IMR-90 (cell line): ENCODE measurements at regions not wholly inside any gene's neighbourhood (a gene's known extent, or its start where the extent isn't known, plus 50 kb on each side); places are given as distances from the start of the nearest gene placed in this dataset.

Experiments
- ATAC-seq: fragments of 200-7000 bp; cut with Tn5 transposase; 2 replicates; pipeline ENCODE4 v1.9.1; 2020; ENCODE audit warnings: low read depth, mild to moderate bottlenecking, moderate library complexity
- BruUV-seq: library from RNA; stranded (reverse); fragments of 400-500 nt; replicated peaks from 2 replicates; lab custom pipeline; 2021; lab: Mats Ljungman, UMichigan
- CTCF ChIA-PET: fragments of 300-600 bp; formaldehyde crosslinking; extraction: SDS; loops from one replicate; lab custom pipeline; 2021; ENCODE audit warnings: antibody characterized with exemption; lab: Yijun Ruan, JAX
- POLR2A ChIA-PET: fragments of 300-600 bp; sonication (Branson Sonifier 250); formaldehyde crosslinking; loops from one replicate; lab custom pipeline; 2022; ENCODE audit warnings: antibody characterized with exemption; ENCODE audit not compliant: unreplicated experiment; lab: Charles Lee
- DNase-seq: peaks from one replicate; pipeline ENCODE4 v3.0.0; 2013
- H2AFZ ChIP-seq: replicated peaks from 2 replicates; pipeline ENCODE3; 2013; ENCODE audit warnings: low read length, mild to moderate bottlenecking; ENCODE audit not compliant: poor library complexity
- H2AK5ac ChIP-seq: 2 replicates; pipeline ENCODE4 v1.6.1; 2013; ENCODE audit warnings: low read depth, low read length, inconsistent platforms
- H2AK9ac ChIP-seq: replicated peaks from 2 replicates; pipeline ENCODE3; 2013; ENCODE audit warnings: mild to moderate bottlenecking, low read depth, low read length, moderate library complexity; ENCODE audit not compliant: poor library complexity
- H2BK120ac ChIP-seq: 2 replicates; pipeline ENCODE4 v1.6.1; 2013; ENCODE audit warnings: low read depth, low read length, inconsistent platforms
- H2BK15ac ChIP-seq: 3 replicates; pipeline ENCODE4 v1.6.1; 2013; ENCODE audit warnings: low read depth, low read length, inconsistent platforms
- H2BK20ac ChIP-seq: 2 replicates; pipeline ENCODE4 v1.6.1; 2013; ENCODE audit warnings: low read depth, mild to moderate bottlenecking, inconsistent platforms, low read length, moderate library complexity
- H2BK5ac ChIP-seq: 2 replicates; pipeline ENCODE4 v1.6.1; 2013; ENCODE audit warnings: mild to moderate bottlenecking, low read depth, low read length, inconsistent platforms; ENCODE audit not compliant: poor library complexity, severe bottlenecking
- H3K14ac ChIP-seq: replicated peaks from 2 replicates; pipeline ENCODE4 v1.6.1; 2013; ENCODE audit warnings: low read depth, low read length, inconsistent platforms
- H3K18ac ChIP-seq: 2 replicates; pipeline ENCODE4 v1.6.1; 2013; ENCODE audit warnings: low read depth, low read length, control low read depth
- H3K23ac ChIP-seq: 2 replicates; pipeline ENCODE4 v1.6.1; 2013; ENCODE audit warnings: low read depth, low read length, inconsistent platforms
- H3K27ac ChIP-seq: 2 replicates; pipeline ENCODE4 v1.5.1; 2013; ENCODE audit warnings: mild to moderate bottlenecking, control low read depth, low read length; ENCODE audit not compliant: insufficient read depth
- H3K27me3 ChIP-seq: 2 replicates; pipeline ENCODE4 v1.6.1; 2013; ENCODE audit warnings: low read length; ENCODE audit not compliant: control insufficient read depth, insufficient read depth
- H3K36me3 ChIP-seq: 2 replicates; pipeline ENCODE4 v1.6.1; 2013; ENCODE audit warnings: low read length, mixed read lengths; ENCODE audit not compliant: control insufficient read depth, insufficient read depth
- H3K4ac ChIP-seq: 2 replicates; pipeline ENCODE4 v1.6.1; 2013; ENCODE audit warnings: low read depth, low read length, inconsistent platforms
- H3K4me1 ChIP-seq: 2 replicates; pipeline ENCODE4 v1.6.1; 2013; ENCODE audit warnings: low read length, mixed read lengths; ENCODE audit not compliant: control insufficient read depth, insufficient read depth
- H3K4me2 ChIP-seq: 2 replicates; pipeline ENCODE4 v1.6.1; 2013; ENCODE audit warnings: low read depth, mild to moderate bottlenecking, control low read depth, low read length, moderate library complexity
- H3K4me3 ChIP-seq: 2 replicates; pipeline ENCODE4 v1.5.1; 2013; ENCODE audit warnings: low read depth, mild to moderate bottlenecking, control low read depth, low read length, moderate library complexity; ENCODE audit not compliant: insufficient read depth
- H3K56ac ChIP-seq: 2 replicates; pipeline ENCODE4 v1.6.1; 2013; ENCODE audit warnings: low read length, inconsistent platforms; ENCODE audit not compliant: insufficient read depth; ENCODE audit errors: extremely low read depth
- H3K79me1 ChIP-seq, 2 experiments: 2 replicates each; pipeline ENCODE4 v1.6.1; 2013; ENCODE audit warnings: low read length in 2 of 2, inconsistent platforms in 1 of 2, low read depth in 1 of 2
- H3K9ac ChIP-seq: 2 replicates; pipeline ENCODE4 v1.6.1; 2013; ENCODE audit warnings: low read depth, low read length, control low read depth
- H3K9me1 ChIP-seq: 2 replicates; pipeline ENCODE4 v1.6.1; 2013; ENCODE audit warnings: low read length, inconsistent platforms; ENCODE audit not compliant: insufficient read depth
- H3K9me3 ChIP-seq: 2 replicates; pipeline ENCODE4 v1.6.1; 2013; ENCODE audit warnings: low read length; ENCODE audit not compliant: control insufficient read depth, insufficient read depth
- H4K20me1 ChIP-seq: 2 replicates; pipeline ENCODE4 v1.6.1; 2013; ENCODE audit warnings: low read length, inconsistent platforms; ENCODE audit not compliant: insufficient read depth
- H4K5ac ChIP-seq: 2 replicates; pipeline ENCODE4 v1.6.1; 2013; ENCODE audit warnings: mild to moderate bottlenecking, low read depth, low read length, control low read depth
- H4K8ac ChIP-seq, 2 experiments: 2 replicates each; pipeline ENCODE4 v1.6.1; 2013; ENCODE audit warnings: low read depth in 2 of 2, low read length in 2 of 2, control low read depth in 1 of 2, inconsistent platforms in 1 of 2
- H4K91ac ChIP-seq: 2 replicates; pipeline ENCODE4 v1.6.1; 2013; ENCODE audit warnings: low read depth, low read length, inconsistent platforms; ENCODE audit not compliant: insufficient read depth
- BHLHE40 ChIP-seq: fragments of 150-350 bp; IDR thresholded peaks from 2 replicates; pipeline ENCODE4 v1.6.1; 2016; ENCODE audit warnings: mild to moderate bottlenecking, low read depth, low read length
- CEBPB ChIP-seq: IDR thresholded peaks from 2 replicates; pipeline ENCODE4 v1.6.1; 2012; ENCODE audit warnings: low read depth, low read length, improper control_type of control experiment
- CHD1 ChIP-seq: IDR thresholded peaks from 2 replicates; pipeline ENCODE4 v1.6.1; 2012; ENCODE audit warnings: low read depth, low read length, improper control_type of control experiment
- MAZ ChIP-seq: IDR thresholded peaks from 2 replicates; pipeline ENCODE4 v1.6.1; 2012; ENCODE audit warnings: low read depth, mild to moderate bottlenecking, low read length, improper control_type of control experiment, moderate library complexity, borderline replicate concordance
- MXI1 ChIP-seq: IDR thresholded peaks from 2 replicates; pipeline ENCODE4 v1.6.1; 2012; ENCODE audit warnings: low read depth, mild to moderate bottlenecking, low read length, moderate library complexity, borderline replicate concordance
- NFE2L2 ChIP-seq: fragments of 150-350 bp; IDR thresholded peaks from 2 replicates; pipeline ENCODE4 v1.6.1; 2016; ENCODE audit warnings: low read depth, mild to moderate bottlenecking, low read length
- RAD21 ChIP-seq: IDR thresholded peaks from 2 replicates; pipeline ENCODE4 v1.6.1; 2012; ENCODE audit warnings: low read length, improper control_type of control experiment
- RFX5 ChIP-seq: IDR thresholded peaks from 2 replicates; pipeline ENCODE4 v1.8.0; 2012; ENCODE audit warnings: low read depth, mild to moderate bottlenecking, low read length, moderate library complexity
- SMC3 ChIP-seq: fragments of 150-350 bp; IDR thresholded peaks from 2 replicates; pipeline ENCODE4 v1.6.1; 2016; ENCODE audit warnings: low read depth, mild to moderate bottlenecking, antibody characterized with exemption, low read length, moderate library complexity
- WGBS, 2 experiments: methylation state at CpG; one replicate each; pipeline versions ENCODE4 v1.1.5 to v1.1.7; 2013; ENCODE audit warnings: missing lambda C conversion rate in 2 of 2; ENCODE audit not compliant: insufficient read length in 1 of 2; ENCODE audit errors: extremely low coverage in 2 of 2; 5-methylcytosine and 5-hydroxymethylcytosine counted together
- dilution Hi-C: fragments of 300-500 bp; cut with HindIII; formaldehyde crosslinking; loops from one replicate; pipeline ENCODE4 v1.14.3; 2018; ENCODE audit warnings: low sequenced_read_pairs; ENCODE audit not compliant: unreplicated experiment
- in situ Hi-C: fragments of 300-500 bp; cut with MboI; formaldehyde crosslinking; loops from 3 replicates; pipeline ENCODE4 v1.14.3; 2019; ENCODE audit warnings: low sequenced_read_pairs, inconsistent platforms, mixed read lengths
- intact Hi-C: fragments of 100-400 bp; cut with micrococcal nuclease; formaldehyde crosslinking; loops from 2 replicates; pipeline ENCODE4 v1.10.0; 2022
- TF ChIP-seq, protein P1 (sequence below): fragments of 150-350 bp; IDR thresholded peaks from 2 replicates; pipeline ENCODE4 v1.6.1; 2016; ENCODE audit warnings: low read depth, mild to moderate bottlenecking, low read length, moderate library complexity, borderline replicate concordance
- TF ChIP-seq, protein P2 (sequence below): fragments of 150-350 bp; IDR thresholded peaks from 2 replicates; pipeline ENCODE4 v1.6.1; 2017; ENCODE audit warnings: mild to moderate bottlenecking, antibody characterized with exemption, low read length, low read depth

DNA sequence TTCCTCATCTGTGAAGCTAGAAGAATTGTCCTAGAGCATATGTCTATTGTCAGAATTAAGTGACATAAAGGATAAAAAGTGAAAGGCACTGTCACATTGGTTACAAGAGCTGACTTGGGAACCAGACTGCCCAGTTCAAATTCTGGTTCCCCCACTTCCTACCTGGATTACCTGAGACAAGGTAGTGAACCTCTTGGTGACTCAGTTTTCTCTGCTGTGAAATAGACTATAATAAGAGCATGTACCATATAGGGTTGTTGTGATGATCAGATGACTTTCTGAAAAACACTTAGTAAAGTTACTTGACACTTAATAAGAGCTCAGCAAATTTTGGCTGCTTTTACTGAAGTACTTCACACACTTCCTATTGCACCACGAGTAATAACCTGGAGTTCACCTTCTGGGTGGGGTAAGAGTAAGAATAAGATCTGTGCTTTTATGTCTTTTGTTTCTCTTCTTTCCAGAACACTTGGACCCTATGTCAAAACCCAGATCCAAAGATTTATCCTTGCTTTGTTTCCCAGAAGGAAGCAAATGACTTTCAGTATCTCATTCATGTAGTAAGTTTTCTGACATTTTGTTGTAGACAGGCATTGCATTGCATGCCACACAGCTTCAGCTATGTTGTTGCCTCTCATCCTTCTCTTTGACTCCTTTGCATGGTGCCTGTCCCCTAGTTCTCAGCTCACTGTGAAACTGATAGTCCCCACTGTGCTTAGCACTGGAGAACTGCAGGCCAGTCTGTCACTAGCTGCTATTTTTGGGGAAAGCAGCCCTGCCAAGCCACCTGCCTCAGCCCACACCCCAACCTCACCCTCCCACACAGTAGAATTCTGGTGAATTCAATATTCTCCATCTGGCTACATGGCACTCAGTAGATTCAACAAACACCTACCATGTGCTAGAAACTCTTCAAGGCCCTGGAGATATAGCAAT is 121.8 kb upstream of the POU2AF2 start (continued):
- TF ChIP-seq MXI1, result no peak

DNA sequence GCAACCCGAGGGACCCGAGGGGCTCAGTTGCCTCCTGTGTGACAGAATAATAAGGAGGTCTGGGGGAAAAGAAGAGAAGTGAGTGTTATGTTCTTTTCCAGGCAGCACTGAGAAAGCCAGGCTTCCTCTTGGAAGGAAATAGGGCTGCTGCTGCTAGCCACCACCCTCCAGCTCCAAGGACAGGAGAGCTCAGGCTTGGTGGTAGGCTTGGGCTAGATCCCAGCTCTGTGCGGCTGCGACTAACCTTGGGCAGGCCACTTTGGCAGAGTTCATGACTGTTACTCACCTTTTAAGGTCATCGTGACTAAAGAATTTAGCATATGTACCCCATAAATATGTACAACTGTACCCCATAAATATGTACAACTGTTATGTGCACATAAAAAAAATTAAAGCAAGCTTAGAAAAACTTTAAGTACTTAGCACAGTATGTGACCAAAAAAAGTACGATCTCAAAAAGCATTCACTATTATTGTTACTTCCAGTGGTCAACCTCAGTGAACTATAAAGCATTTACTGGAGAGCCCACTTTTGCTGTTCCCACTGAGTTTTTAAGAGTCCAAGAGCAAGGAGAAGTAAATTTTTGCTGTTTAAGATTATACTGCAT is 124.7 kb upstream of the POU2AF2 start:
- Histone ChIP-seq H4K91ac (no peak overlapping the region), H2AFZ (no peak overlapping the region), H3K4me2 (no peak overlapping the region), H3K4me1 (no peaks in the 10 kb centered on the region), H2BK5ac (no peak overlapping the region), H2BK120ac (no peak overlapping the region), H4K8ac (no peak overlapping the region), H2BK20ac (no peak overlapping the region), H3K14ac (no peak overlapping the region), H4K20me1 (no peaks in the 10 kb centered on the region), H3K27me3 (peaks cover 2% of the 10 kb centered on the region), H2BK15ac (no peak overlapping the region), H3K9ac (no peak overlapping the region), H2AK9ac (no peak overlapping the region), H3K23ac (no peak overlapping the region), H3K79me1 (no peaks in the 10 kb centered on the region), H3K4ac (no peak overlapping the region), H2AK5ac (no peak overlapping the region), H3K27ac (no peak overlapping the region), H3K18ac (no peak overlapping the region), H3K56ac (no peak overlapping the region), H3K9me1 (no peaks in the 10 kb centered on the region), H3K36me3 (no peaks in the 10 kb centered on the region), H3K4me3 (no peak overlapping the region), H3K9me3 (no peaks in the 10 kb centered on the region), H4K5ac (no peak overlapping the region)
- ATAC-seq (no peak), DNase-seq (no peak)
- no TSS peak for BruUV-seq
- POLR2A ChIA-PET, result no interaction called here
- intact Hi-C loops (no loop called here), dilution Hi-C loops (no loop called here), in situ Hi-C loops (no loop called here)
- CTCF ChIA-PET, result no interaction called here
- WGBS, 2 experiments, result no CpG with 5 or more reads among the region's 6 CpGs
- TF ChIP-seq MAZ, result no peak
- no peak for TF ChIP-seq CHD1
- TF ChIP-seq NFE2L2, result no peak
- no peak for TF ChIP-seq SMC3
- TF ChIP-seq BHLHE40, result no peak
- TF ChIP-seq, protein P1, sequence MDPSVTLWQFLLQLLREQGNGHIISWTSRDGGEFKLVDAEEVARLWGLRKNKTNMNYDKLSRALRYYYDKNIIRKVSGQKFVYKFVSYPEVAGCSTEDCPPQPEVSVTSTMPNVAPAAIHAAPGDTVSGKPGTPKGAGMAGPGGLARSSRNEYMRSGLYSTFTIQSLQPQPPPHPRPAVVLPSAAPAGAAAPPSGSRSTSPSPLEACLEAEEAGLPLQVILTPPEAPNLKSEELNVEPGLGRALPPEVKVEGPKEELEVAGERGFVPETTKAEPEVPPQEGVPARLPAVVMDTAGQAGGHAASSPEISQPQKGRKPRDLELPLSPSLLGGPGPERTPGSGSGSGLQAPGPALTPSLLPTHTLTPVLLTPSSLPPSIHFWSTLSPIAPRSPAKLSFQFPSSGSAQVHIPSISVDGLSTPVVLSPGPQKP, result no peak
- no peak for TF ChIP-seq CEBPB
- TF ChIP-seq, protein P2, sequence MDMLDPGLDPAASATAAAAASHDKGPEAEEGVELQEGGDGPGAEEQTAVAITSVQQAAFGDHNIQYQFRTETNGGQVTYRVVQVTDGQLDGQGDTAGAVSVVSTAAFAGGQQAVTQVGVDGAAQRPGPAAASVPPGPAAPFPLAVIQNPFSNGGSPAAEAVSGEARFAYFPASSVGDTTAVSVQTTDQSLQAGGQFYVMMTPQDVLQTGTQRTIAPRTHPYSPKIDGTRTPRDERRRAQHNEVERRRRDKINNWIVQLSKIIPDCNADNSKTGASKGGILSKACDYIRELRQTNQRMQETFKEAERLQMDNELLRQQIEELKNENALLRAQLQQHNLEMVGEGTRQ, result no peak
- no peak for TF ChIP-seq RFX5
- TF ChIP-seq RAD21, result no peak
